GM12891 (cell line): ENCODE measurements at regions not wholly inside any gene's neighbourhood (a gene's known extent, or its start where the extent isn't known, plus 50 kb on each side); places are given as distances from the start of the nearest gene placed in this dataset.

Source experiments
- DNase-seq: peaks from one replicate; pipeline ENCODE4 v3.0.0; 2011; ENCODE audit warnings: low spot score; ENCODE audit not compliant: insufficient read length
- FAIRE-seq: peaks from 2 replicates; lab custom pipeline; 2011; peaks lifted over from hg19 to GRCh38; lab: Jason Lieb, UNC
- PAX5 ChIP-seq: IDR thresholded peaks from 2 replicates; pipeline ENCODE4 v1.6.1; 2011; ENCODE audit warnings: low read length, moderate library complexity, mild to moderate bottlenecking; ENCODE audit not compliant: insufficient read depth, severe bottlenecking
- POLR2A ChIP-seq: IDR thresholded peaks from 2 replicates; pipeline ENCODE4 v1.6.1; 2011; ENCODE audit warnings: low read depth, low read length, control low read depth
- POLR2AphosphoS5 ChIP-seq: IDR thresholded peaks from 2 replicates; pipeline ENCODE4 v1.6.1; 2011; ENCODE audit warnings: low read depth, low read length, control low read depth
- POU2F2 ChIP-seq: IDR thresholded peaks from 2 replicates; pipeline ENCODE4 v1.6.1; 2011; ENCODE audit warnings: low read depth, mild to moderate bottlenecking, control low read depth, low read length, moderate library complexity
- SPI1 ChIP-seq: IDR thresholded peaks from 2 replicates; pipeline ENCODE4 v1.6.1; 2011; ENCODE audit warnings: low read depth, low read length, control low read depth
- TAF1 ChIP-seq: IDR thresholded peaks from 2 replicates; pipeline ENCODE4 v1.6.1; 2011; ENCODE audit warnings: low read depth, low read length, control low read depth

DNA sequence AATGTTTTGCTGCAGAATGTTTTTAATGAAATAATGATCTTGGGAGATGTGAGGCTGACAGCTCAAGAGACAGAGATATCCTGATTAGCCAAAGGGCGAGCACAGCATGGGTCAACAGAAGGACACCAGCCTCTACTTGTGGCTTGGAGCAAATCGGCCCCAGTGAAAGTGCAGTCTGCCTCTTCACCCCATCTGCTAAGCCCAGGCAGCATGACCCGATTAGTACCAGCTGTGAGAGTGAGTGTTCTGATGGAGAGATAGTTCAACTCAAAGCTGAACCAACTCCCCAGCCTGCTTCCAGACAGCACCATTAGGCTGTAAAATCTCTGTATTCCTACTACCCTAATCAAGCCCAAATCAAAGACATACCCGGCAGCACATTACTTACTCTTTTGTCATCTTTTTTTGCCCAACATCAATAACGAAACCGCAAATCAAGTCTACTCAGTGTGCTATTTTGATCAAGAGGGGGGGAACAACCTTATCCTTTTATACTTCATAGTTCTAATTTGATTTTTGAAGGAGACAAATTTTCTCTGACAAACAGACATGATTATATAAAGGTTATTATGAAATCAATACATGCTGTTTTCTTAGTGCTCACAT lies 514.1 kb upstream of the NRSN1 start:
- no peak for FAIRE-seq
- DNase-seq = no peak
- no peak for TF ChIP-seq POLR2A
- TF ChIP-seq POU2F2 = no peak
- no peak for TF ChIP-seq TAF1
- TF ChIP-seq POLR2AphosphoS5 = no peak
- TF ChIP-seq SPI1 = no peak
- TF ChIP-seq PAX5 = no peak

- no peak for DNase-seq
- no peak for TF ChIP-seq POU2F2
- FAIRE-seq = no peak
These were observed 507.6 kb upstream of the NRSN1 start for GRCh38 chr6:23618366-23618765.

DNA sequence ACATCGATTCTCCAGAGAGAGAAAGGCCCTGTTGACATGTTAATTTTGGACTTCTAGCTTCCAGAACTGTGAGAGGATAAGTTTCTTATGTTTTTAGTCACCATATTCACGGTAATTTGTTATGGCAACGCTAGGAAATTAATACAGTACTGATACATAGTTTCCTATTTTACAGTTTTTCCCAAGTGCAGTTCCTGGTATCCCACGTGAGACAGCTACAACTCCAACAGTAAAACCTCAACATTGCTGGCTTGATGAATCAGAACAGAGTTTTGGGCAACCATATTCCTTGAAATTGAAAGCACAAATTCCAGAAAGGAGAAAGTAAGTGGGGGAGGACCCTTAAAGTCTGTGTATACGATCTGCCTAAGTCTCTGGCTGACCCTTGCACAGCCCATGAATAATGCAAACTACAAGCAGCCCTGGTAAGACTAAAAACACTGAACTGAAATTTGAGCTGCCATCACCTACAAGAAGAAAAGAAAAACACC lies 505.1 kb upstream of the NRSN1 start:
- no peak for TF ChIP-seq POLR2AphosphoS5
- no peak for TF ChIP-seq PAX5
- no peak for FAIRE-seq
- DNase-seq = no peak

GRCh38 chr6:23630726-23631635 lies 495.0 kb upstream of the NRSN1 start:
- no peak for DNase-seq
- FAIRE-seq = no peak
- no peak for TF ChIP-seq POU2F2

DNA sequence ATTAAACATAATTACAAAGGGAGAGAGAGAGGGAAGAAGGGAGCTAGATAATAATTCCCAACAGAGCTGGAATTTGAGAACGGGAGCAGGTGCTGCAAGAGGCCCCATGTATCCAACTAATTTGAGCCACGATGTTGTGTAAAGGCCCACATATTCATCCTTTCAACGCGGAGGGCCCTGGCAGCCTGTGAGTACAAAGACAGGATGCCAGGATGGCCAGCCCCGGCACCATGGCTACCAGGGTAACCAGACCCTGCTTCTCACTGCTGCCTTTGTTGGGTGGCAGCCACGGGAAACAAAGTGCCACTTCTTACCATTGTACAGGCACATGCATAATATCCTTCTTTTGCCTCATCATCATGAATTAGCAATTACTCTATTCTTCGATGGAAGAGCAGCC lies 492.0 kb upstream of the NRSN1 start:
- TF ChIP-seq POU2F2 = no peak
- no peak for TF ChIP-seq POLR2A
- no peak for TF ChIP-seq TAF1
- no peak for TF ChIP-seq SPI1
- TF ChIP-seq POLR2AphosphoS5 = no peak
- no peak for TF ChIP-seq PAX5
- DNase-seq (no peak), FAIRE-seq (no peak)

- FAIRE-seq = no peak
- TF ChIP-seq SPI1 (no peak), POLR2AphosphoS5 (no peak), POU2F2 (no peak), POLR2A (no peak), PAX5 (no peak), TAF1 (no peak)
- DNase-seq = no peak
These were observed 490.9 kb upstream of the NRSN1 start for GRCh38 chr6:23635150-23635549.

DNA sequence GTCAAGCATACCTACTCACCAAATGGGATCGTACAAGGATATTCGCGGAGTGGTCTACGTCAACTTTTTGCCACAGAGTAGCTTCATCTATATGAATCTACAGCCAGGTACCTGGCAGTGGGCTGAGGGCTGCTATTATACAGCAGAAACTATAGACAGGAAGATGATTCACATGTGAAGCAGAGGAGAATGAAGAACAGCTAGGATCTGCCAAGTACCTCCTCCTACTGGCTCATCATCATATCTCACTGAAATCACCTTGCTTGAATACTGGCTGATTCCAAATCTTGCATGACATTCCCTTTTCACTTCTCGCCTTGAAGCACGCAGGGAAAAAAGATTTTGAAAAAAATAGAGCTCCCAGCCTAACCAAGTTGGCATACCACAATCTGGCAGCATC lies 488.7 kb upstream of the NRSN1 start:
- DNase-seq = no peak
- TF ChIP-seq SPI1 (no peak), PAX5 (no peak), POU2F2 (no peak)
- FAIRE-seq = no peak

DNA sequence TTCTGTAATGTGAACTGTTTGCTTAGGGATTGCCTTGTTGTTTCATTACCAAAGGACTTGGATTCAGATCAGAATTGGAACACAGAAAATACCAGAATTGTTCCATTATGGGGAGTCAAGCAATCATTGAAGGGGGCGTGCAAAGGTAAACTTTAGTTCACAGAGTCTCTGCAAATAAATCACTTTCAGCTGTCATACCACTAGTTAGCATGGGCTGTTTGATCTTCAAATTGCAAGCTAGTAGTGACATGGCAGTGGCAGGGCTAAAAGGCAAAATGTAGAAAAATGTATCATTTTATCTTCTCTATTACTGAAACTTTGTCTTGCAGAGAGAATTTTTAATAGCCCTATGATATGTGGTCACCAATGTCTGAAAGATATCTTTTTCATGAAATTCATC lies 483.2 kb upstream of the NRSN1 start:
- no peak for DNase-seq
- TF ChIP-seq SPI1 = no peak
- TF ChIP-seq TAF1 = no peak
- no peak for TF ChIP-seq POLR2AphosphoS5
- TF ChIP-seq PAX5 = no peak
- TF ChIP-seq POLR2A = no peak
- TF ChIP-seq POU2F2 = no peak
- FAIRE-seq = no peak

DNA sequence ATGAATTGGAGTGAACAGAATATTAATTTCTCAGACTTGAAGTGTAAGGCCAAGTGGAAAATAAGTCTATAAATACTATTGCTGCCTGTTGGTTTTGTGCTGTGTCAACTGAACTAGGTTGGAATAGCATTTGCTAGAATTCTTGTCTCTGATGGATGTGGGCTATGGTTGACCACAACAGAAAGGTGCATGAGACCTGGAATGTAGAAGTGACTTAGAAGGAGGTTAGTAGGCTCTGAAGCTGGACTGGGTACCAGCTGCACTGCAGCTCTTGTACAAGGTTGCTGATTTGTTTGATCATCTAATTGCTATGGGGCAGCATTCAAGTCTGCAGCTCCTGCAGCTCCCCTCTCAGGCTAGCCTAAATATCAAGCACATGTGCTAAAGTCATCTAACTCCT lies 479.0 kb upstream of the NRSN1 start:
- no peak for FAIRE-seq

GRCh38 chr6:23650676-23651075 lies 475.3 kb upstream of the NRSN1 start:
- DNase-seq = no peak
- FAIRE-seq = no peak
- TF ChIP-seq POU2F2 = no peak
- TF ChIP-seq SPI1 = no peak
- no peak for TF ChIP-seq POLR2A

More for the DNA sequence above, 479.0 kb upstream of the NRSN1 start:
- TF ChIP-seq TAF1 = no peak
- TF ChIP-seq PAX5 = no peak
- no peak for TF ChIP-seq POLR2AphosphoS5
- no peak for TF ChIP-seq POLR2A
- TF ChIP-seq SPI1 = no peak
- no peak for TF ChIP-seq POU2F2
- DNase-seq = no peak
